Body of pancreas (tissue), 4 donors: ENCODE measurements at regions not wholly inside any gene's neighbourhood (a gene's known extent, or its start where the extent isn't known, plus 50 kb on each side); places are given as distances from the start of the nearest gene placed in this dataset.

ENCODE experiments used
- POLR2A ChIP-seq, 3 donors: fragments of 450-650 bp; IDR thresholded peaks; one replicate each; pipeline ENCODE4 v1.6.1; 2016; ENCODE audit warnings: antibody characterized with exemption in 3 of 3, mild to moderate bottlenecking in 2 of 3
- TF ChIP-seq, protein P1 (sequence below), 7 experiments: fragments of 450-650 bp in 4 of 7; fragments of 200-600 bp in 3 of 7; sonication (generic) in 3 of 7; IDR thresholded peaks; one replicate each; pipeline ENCODE4 v1.5.1; 2016 to 2019; ENCODE audit warnings: antibody characterized with exemption in 7 of 7

DNA sequence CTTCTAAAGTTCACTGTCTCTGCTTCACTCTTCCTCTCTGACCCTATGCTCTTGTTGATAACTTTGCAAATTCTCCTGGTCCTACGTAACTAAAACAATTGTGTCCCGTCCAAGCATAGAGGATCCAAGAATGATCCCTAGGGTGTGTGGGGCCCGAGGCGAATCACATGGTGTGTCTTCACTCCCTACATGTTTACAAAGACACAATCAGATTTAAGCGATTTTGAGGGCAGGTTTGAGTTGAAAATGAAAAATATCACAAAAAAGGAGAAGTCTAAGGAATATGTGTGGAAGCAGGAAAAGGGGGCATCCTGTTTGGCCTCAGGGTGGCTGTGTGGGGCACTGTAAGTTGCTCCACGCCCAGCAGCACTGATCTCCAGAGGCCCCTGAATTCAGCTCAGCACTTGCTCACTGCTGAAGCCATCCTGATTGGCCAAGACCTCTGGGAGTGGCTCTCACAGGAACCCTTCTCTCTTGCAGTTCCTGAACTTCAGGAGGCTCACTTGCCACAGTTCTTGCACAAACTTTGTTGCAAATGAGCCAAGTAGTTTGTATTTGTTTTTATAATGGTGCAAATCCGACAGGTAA is 363.6 kb downstream of the ZNF521 start:
- TF ChIP-seq, protein P1, sequence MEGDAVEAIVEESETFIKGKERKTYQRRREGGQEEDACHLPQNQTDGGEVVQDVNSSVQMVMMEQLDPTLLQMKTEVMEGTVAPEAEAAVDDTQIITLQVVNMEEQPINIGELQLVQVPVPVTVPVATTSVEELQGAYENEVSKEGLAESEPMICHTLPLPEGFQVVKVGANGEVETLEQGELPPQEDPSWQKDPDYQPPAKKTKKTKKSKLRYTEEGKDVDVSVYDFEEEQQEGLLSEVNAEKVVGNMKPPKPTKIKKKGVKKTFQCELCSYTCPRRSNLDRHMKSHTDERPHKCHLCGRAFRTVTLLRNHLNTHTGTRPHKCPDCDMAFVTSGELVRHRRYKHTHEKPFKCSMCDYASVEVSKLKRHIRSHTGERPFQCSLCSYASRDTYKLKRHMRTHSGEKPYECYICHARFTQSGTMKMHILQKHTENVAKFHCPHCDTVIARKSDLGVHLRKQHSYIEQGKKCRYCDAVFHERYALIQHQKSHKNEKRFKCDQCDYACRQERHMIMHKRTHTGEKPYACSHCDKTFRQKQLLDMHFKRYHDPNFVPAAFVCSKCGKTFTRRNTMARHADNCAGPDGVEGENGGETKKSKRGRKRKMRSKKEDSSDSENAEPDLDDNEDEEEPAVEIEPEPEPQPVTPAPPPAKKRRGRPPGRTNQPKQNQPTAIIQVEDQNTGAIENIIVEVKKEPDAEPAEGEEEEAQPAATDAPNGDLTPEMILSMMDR (IDR thresholded peaks at IDR 0.05): no peak
- TF ChIP-seq POLR2A (IDR thresholded peaks at IDR 0.05): no peak
